ENCODE measurements at regions not wholly inside any gene's neighbourhood (a gene's known extent, or its start where the extent isn't known, plus 50 kb on each side); places are given as distances from the start of the nearest gene placed in this dataset.

GRCh38 chr2:121059651-121060649, 225.1 kb downstream of the TFCP2L1 start:
- Mint-ChIP-seq H3K27me3 (ENCODE audit: unreplicated experiment) (peaks cover 13% of the 10 kb centered on the region), H3K9me3 (ENCODE audit: unreplicated experiment) (peaks cover 6% of the 10 kb centered on the region)

GRCh38 chr2:121061633-121062032, 223.4 kb downstream of the TFCP2L1 start:
- Mint-ChIP-seq H3K4me1 (ENCODE audit: low read depth, unreplicated experiment) (peaks cover 19% of the 10 kb centered on the region), H3K4me3 (ENCODE audit: unreplicated experiment) (no peak overlapping the region), H3K27me3 (ENCODE audit: unreplicated experiment) (peaks cover 11% of the 10 kb centered on the region), H3K9me3 (ENCODE audit: unreplicated experiment) (peaks cover 6% of the 10 kb centered on the region), H3K27ac (ENCODE audit: unreplicated experiment) (no peak overlapping the region), H3K36me3 (ENCODE audit: unreplicated experiment) (no peaks in the 10 kb centered on the region)
- TF ChIP-seq, protein P1, sequence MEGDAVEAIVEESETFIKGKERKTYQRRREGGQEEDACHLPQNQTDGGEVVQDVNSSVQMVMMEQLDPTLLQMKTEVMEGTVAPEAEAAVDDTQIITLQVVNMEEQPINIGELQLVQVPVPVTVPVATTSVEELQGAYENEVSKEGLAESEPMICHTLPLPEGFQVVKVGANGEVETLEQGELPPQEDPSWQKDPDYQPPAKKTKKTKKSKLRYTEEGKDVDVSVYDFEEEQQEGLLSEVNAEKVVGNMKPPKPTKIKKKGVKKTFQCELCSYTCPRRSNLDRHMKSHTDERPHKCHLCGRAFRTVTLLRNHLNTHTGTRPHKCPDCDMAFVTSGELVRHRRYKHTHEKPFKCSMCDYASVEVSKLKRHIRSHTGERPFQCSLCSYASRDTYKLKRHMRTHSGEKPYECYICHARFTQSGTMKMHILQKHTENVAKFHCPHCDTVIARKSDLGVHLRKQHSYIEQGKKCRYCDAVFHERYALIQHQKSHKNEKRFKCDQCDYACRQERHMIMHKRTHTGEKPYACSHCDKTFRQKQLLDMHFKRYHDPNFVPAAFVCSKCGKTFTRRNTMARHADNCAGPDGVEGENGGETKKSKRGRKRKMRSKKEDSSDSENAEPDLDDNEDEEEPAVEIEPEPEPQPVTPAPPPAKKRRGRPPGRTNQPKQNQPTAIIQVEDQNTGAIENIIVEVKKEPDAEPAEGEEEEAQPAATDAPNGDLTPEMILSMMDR (IDR thresholded peaks at IDR 0.05; ENCODE audit: partially characterized antibody, unreplicated experiment) = no peak
- peak; percentile 54 for DNase-seq

More at GRCh38 chr2:121059651-121060649, 225.1 kb downstream of the TFCP2L1 start:
- H3K4me1 Mint-ChIP-seq (ENCODE audit: low read depth, unreplicated experiment) = peaks cover 19% of the 10 kb centered on the region
- peak; percentile 2 for DNase-seq
- TF ChIP-seq, protein P1 (IDR thresholded peaks at IDR 0.05; ENCODE audit: partially characterized antibody, unreplicated experiment) = no peak
- H3K36me3 Mint-ChIP-seq (ENCODE audit: unreplicated experiment) = no peaks in the 10 kb centered on the region
- no peak overlapping the region for H3K27ac Mint-ChIP-seq (ENCODE audit: unreplicated experiment)
- no peak overlapping the region for H3K4me3 Mint-ChIP-seq (ENCODE audit: unreplicated experiment)

- Mint-ChIP-seq H3K9me3 (ENCODE audit: unreplicated experiment) (peaks cover 4% of the 10 kb centered on the region), H3K36me3 (ENCODE audit: unreplicated experiment) (no peaks in the 10 kb centered on the region), H3K4me3 (ENCODE audit: unreplicated experiment) (no peak overlapping the region), H3K27ac (ENCODE audit: unreplicated experiment) (no peak overlapping the region), H3K27me3 (ENCODE audit: unreplicated experiment) (peaks cover 14% of the 10 kb centered on the region), H3K4me1 (ENCODE audit: low read depth, unreplicated experiment) (peaks cover 19% of the 10 kb centered on the region)
- TF ChIP-seq, protein P1 (IDR thresholded peaks at IDR 0.05; ENCODE audit: partially characterized antibody, unreplicated experiment) = no peak
- DNase-seq = no peak
Measured at GRCh38 chr2:121063471-121063870, 221.5 kb downstream of the TFCP2L1 start.

DNA sequence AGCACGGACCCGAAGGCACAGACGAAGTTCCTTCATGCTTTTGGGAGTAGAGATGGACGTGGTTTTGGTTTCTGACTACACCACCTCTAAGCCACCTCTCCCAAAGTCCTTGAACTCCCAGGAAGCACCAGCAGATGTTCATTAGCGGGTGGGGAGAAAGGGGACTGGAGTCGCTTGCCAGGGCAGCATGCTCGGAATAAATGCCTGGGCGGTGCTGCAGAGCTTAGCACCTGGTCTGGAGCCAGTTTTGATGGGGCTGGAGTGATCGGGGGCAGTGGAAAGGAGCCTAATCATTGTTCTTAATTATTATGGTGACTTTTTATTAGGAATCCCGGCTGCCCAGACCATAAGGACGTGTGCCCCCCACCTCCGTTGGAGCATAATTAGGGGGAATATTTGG, 220.8 kb downstream of the TFCP2L1 start:
- no peak for DNase-seq
- H3K27ac Mint-ChIP-seq (ENCODE audit: unreplicated experiment) = no peak overlapping the region
- H3K4me3 Mint-ChIP-seq (ENCODE audit: unreplicated experiment) = no peak overlapping the region
- H3K9me3 Mint-ChIP-seq (ENCODE audit: unreplicated experiment) = peaks cover 4% of the 10 kb centered on the region
- peaks cover 14% of the 10 kb centered on the region for H3K27me3 Mint-ChIP-seq (ENCODE audit: unreplicated experiment)
- H3K4me1 Mint-ChIP-seq (ENCODE audit: low read depth, unreplicated experiment) = peaks cover 19% of the 10 kb centered on the region
- TF ChIP-seq, protein P1 (IDR thresholded peaks at IDR 0.05; ENCODE audit: partially characterized antibody, unreplicated experiment) = no peak
- no peaks in the 10 kb centered on the region for H3K36me3 Mint-ChIP-seq (ENCODE audit: unreplicated experiment)

DNA sequence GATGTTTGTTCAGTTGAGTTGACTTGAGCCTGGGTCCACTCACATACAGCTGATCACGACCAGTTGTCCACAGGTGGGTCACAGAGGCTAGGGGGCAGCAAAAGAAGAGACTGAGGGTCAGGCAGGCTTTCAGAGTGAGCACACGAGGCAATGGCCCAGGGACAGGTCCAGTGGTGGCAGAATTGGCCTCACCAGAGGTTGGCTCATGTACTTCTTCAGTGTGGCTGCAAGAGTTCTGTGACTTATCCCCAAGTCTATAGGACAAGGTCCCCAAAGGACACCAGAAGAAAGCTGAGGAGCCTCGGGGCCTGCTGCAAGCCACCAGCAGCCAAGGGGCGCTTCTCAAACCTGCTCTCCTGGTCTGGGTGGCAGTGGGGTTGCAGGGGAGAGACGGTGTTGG, 219.8 kb downstream of the TFCP2L1 start:
- H3K27me3 Mint-ChIP-seq (ENCODE audit: unreplicated experiment) = peaks cover 18% of the 10 kb centered on the region
- H3K4me3 Mint-ChIP-seq (ENCODE audit: unreplicated experiment) = no peak overlapping the region
- H3K36me3 Mint-ChIP-seq (ENCODE audit: unreplicated experiment) = no peaks in the 10 kb centered on the region
- peaks cover 4% of the 10 kb centered on the region for H3K9me3 Mint-ChIP-seq (ENCODE audit: unreplicated experiment)
- H3K4me1 Mint-ChIP-seq (ENCODE audit: low read depth, unreplicated experiment) = peaks cover 19% of the 10 kb centered on the region
- DNase-seq = no peak
- H3K27ac Mint-ChIP-seq (ENCODE audit: unreplicated experiment) = no peak overlapping the region
- TF ChIP-seq, protein P1 (IDR thresholded peaks at IDR 0.05; ENCODE audit: partially characterized antibody, unreplicated experiment) = no peak
